RPMI7951 (cell line): ENCODE measurements at regions not wholly inside any gene's neighbourhood (a gene's known extent, or its start where the extent isn't known, plus 50 kb on each side); places are given as distances from the start of the nearest gene placed in this dataset.
"Not testable (repeated sequence)": the region's sequence is repeated elsewhere in the genome, so short reads cannot be mapped to it uniquely, and the experiment has no call there.

Experiments
- DNase-seq: peaks from one replicate; pipeline ENCODE4 v3.0.0-alpha.2; 2012; ENCODE audit warnings: low read depth

DNA sequence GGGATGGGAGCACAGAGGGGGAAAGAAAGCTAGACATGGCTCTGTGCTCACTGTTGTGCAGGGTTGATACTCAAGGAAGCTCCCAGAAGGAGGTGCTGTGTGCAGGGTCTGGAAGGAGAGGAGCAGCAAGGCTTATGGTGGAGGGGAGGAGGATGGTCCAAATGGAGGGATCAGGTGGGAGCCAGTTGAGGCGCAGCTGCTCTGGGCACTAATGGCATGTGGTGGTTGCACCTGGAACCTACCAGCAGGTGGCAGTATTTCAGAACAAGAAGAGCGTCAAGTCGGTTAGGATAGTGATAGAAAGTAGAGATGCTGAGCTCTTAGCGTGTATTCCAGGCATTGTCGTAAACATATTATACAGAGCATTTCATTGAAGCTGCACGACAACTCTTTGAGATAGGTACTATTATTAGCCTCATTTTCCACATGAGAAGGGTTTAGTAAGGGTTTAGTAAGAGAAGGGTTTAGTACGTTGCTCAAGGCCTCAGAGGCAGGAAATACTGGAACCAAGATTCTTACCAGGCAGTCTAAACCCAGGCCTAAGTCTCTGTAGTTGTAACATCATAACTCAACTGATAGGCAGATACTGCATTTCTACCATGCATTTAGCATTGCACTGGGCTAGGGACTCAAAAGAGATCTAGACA is 223.7 kb downstream of the CYP26B1 start:
- DNase-seq = peak; percentile 85

DNA sequence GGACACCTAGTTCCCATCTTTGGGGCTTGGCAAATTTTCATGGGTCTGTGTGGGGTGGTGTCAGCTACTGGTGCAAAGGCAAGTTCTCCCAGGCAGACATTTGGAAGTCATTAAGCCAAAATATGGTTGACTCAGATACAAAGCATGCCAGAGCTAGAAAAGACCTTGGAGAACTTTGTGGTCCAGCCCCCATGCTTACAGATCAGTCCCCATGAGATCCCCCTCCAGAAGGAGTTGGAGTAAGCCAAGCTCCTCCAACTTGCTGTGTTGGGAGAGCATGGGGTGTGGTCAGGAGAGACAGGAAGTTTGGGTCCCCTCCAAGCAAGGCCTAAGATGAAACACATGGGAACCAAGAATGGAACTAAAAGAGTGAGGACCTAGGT is 224.5 kb downstream of the CYP26B1 start:
- DNase-seq = peak; percentile 94

DNA sequence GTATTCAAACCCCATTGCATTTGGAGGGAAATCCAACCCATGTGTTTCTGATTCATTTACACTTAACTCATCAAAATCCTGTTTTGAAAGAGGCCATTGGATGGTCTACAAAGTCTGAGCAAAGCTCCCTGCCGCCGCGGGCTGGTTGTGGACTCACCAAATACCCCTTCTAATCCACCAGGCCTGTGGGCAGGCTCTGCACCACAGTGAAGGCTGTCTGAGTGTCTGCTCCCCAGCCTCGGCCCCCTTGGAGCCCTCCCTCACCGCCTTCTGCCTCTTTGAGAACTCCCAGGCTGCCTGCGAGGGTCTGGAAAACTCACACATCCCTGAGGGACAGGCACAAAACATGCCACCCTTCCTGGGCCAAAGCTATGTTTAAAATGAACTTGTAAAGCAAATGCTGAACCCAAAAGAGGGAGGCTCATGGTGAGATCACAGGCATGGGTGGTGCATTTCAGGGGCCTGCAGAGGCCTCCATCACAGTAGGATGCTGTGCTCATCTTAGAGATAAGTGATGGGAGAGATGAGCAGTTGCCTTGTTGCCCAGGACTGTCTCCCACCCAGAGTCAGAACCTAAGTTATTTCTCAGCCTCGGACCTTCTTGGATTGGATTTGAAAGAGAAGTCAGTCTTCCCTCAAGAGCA is 225.0 kb downstream of the CYP26B1 start:
- DNase-seq = peak; percentile 47

DNA sequence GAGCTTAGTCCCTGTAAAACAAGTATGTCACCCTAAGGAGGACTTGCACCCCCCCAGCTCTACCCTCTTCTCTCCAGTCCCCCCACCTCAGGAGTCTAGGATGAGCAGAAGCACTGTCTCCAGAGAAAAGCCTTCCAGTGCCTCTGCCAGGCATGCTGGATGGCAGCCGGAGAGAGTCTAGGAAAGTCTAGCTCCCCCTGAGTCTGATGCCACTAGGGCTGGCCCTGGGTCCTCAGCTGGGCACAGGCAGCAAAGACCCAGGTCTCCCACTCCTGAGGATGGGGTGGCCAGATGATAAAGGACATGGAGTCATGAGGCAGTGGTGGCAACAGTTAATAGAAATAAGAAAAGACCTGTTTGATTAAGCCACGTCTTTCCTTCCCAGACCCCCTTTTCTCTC is 225.6 kb downstream of the CYP26B1 start:
- no peak for DNase-seq

DNA sequence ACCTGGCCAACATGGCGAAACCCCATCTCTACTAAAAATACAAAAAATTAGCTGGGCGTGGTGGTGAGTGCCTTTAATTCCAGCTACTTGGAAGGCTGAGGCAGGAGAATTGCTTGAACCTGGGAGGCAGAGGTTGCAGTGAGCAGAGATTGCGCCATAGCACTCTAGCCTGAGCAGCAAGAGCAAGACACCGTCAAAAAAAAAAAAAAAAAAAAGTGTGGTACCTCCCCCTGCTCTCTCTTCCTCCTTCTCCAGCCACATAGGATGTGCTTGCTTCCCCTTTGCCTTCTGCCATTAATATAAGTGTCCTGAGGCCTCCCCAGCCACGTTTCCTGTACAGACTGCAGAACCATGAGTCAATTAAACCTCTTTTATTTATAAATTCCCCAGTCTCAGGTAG is 226.8 kb downstream of the CYP26B1 start:
- DNase-seq = not testable (repeated sequence)

DNA sequence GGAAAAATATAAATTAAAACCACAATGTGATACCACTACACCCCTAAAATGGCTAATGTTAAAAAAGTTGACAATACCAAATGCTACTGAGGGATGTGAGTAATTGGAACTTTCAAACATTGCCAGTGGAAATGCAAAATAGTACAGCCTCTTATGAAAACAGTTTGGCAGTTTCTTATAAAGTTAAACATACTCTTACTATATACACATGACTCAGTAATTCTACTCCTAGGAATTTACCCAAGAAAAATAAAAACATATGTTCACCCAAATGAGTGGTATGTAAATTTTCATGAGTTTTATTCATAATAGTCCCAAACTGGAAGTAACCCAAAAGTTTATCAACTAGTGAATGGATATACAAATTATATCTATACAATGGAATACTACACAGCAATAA is 228.0 kb downstream of the CYP26B1 start:
- DNase-seq = no peak

DNA sequence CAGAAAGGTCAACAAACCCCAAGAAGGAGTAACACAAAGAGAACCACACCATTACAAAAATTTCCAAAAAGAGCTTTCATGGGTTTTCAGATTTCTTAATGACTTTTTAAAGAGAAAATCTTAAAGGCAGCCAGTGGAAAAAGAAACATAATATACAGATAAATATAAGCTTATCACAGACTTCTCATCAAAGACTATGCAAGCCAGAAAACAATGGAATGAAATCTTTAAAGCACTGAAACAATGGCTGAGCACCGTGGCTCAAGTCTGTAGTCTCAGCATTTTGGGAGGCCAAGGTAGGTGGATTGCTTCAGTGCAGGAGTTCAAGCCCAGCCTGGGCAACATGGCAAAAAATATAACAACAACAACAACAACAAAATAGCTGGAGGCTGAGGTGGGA is 237.4 kb downstream of the CYP26B1 start:
- no peak for DNase-seq

DNA sequence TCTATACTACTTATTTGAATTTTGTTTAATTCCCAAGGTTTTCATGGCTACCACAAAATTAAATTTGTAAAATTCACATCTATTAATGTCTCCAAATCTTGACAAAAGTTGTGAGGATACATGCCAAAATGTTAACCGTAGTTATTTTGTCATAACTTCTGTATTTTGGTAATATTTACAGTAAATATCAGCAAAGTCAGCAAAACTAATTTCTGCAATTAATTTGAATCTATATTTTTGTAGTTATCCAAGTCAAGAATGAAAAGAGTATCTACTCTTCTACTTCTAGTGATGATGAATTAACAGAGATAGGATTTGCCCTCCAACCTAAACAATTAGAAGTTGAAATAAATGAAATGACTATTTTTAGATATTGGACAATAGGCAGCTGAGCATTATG is 238.9 kb downstream of the CYP26B1 start:
- DNase-seq = no peak

DNA sequence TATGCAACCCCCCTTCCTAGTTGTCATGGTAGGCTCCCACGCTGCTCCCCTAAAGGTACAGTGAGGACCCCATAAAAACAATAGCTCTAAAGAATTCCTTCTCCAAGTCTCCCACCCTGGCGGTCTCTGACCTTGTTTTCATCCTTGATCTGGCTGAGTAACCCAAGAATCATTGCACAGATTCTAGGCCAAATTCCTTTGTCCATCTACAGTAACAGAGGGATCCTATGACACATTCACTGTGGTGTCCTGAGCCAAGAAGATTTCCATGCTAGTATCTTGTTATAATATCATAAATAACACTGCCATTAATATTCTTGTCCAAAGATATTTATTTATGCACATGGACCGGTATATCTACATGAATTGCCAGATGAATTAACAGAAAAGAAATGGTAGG is 240.2 kb downstream of the CYP26B1 start:
- no peak for DNase-seq

DNA sequence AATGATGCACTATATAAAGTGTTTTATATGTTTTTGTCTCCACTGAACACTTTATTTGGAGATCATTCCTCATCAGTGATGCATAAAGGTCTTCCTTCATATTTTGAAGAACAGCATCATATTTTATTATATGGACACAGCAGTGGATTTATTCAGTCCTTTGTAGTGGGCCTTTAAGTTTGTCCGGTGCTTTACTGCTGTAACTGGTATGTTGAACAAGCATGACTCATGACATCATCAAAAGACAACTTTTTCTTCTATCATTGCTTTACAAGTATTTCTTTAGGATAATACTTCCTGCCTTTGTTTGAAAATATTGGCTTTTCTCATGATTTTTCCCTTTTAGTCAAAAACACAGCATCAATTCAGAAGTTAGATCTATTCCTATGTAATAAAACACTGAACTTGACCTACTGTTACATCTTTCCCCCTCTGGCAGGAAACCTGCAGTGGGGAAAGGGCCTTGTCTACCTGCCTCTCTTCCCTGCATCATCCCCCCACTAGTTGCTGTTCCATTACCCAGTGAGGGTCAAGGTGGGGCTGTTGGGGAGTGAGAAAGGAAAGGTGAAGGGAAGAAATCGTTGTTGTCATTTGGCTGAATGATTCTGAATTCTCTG is 241.2 kb downstream of the CYP26B1 start:
- DNase-seq = no peak

DNA sequence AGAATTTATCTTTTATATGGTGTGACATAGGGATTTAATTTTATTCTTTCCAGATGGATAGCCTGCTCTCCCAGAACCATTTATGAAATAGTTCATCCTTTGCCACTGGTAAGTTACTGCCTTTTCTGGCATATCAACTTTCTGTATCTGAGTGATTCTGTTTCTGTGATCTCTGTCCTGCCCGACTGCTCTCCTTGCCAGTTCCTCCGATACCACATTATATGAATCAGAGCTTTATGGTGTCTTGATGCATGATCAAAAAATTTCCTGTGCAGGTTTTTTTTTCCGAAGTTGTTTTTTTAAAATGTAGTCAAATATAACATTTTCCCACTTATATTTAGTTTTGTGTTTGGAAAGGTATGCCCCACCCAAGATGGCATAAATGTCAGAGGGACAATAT is 242.5 kb downstream of the CYP26B1 start:
- DNase-seq = peak; percentile 68

DNA sequence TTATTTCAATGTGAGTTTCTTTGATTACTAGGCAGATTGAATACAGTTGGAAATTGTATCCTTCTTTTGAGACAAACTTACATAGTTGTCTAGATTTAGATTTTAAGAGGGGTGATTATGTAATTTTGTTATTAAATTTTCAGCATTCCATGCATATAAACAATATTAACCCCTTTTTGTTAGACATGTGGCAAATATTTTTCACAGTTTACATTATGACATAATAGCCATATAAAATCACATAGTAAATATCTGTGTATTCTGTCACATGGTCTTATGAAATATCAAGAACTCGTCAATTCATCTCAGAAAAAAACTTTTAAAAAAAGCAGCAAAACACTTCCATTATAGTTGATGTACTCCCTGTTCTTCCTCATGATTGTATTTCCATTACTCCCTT is 243.8 kb downstream of the CYP26B1 start:
- DNase-seq = no peak

DNA sequence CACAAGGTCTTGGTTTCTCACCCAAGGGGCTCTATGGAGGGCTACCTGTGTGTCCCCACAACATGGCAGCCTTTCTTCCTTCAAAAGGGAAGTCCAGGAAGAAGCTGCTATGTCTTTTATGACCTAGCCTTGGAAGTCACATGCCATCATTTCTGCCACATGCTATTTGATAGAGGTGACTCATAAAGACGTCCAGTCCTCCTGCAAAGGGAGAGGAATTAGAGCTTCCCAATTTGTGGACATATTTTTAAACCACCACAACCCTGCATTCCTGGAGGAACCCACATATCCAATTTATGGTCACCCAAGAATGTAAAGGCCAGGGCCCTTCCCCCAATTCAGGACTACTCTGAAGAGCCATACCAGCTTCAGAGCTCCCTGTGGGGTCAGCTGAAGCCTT is 246.2 kb downstream of the CYP26B1 start:
- peak; percentile 86 for DNase-seq

DNA sequence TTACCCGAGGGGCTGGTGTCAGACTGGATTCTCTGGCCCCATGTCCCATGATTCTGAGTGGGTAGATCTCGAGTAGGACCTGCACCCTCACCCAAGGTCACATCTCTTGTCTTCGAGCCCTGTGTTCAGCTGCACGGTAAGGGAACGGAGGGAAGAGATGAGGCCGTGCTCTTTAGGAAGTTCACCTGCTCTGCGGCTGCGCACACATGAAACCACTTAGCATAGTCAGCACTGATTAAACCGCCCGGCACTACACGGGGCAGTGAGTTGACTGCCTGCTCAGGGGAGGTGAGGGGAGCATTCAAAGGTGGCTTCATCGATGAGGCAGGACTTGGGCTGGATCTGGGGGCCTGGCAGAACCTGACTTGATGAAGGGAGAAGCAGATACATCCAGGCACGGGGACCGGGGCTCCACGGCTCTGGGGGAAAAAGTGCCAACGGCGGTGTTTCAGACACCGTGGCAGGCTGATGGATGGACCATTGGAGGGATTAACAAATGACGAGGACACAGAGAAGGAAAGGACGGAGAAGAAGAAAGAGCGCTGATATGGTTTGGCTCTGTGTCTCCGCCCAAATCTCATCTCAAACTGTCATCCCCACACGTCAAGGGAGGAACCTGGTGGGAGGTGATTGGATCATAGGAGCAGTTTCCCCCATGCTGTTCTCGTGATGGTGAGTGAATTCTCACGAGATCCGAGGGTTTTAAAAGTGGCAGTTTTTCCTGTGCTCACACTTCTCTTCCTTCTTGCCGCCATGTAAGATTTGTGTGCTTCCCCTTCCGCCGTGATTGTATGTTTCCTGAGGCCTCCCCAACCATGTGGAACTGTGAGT is 248.6 kb downstream of the CYP26B1 start:
- DNase-seq = no peak

DNA sequence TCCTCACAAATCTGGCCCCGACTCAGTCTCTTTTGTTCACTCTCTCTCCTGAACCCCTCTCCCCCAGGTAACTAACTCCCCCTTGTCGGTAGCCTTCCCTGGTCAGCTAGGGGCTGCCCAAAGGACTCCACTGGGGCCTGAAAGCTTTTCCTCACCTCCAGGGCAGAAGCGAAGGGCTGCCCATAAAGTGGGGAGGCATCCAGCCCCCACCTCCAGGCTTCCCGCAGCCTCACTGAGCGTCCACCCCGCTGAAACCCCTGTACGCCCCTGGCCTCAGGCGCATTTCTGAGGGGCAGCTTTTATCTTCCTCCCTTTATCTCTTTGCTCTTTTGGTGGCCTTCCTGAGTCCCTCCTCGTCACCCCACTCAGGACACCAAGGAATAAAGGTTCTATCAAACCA is 249.3 kb downstream of the CYP26B1 start:
- DNase-seq = no peak

DNA sequence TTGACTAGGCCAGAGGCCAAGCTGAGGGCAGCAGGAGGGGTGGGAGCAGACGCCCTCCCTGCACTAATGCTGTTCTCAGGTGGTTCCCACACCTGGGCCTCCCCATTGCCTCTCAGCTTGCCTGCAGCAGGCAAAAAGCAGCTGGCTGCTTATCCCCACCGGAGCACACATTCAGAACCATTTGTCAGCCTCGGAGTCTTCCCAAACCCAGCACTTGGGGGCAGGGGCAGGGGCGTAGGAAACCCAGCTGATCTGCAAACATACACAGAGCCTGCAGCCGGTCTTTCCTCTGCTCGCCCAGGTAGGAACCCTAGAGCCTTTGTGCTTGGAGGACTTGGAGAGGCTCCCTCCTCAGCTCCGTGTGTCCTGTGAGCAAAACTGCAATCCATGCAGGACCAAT is 249.8 kb downstream of the CYP26B1 start:
- DNase-seq = no peak

DNA sequence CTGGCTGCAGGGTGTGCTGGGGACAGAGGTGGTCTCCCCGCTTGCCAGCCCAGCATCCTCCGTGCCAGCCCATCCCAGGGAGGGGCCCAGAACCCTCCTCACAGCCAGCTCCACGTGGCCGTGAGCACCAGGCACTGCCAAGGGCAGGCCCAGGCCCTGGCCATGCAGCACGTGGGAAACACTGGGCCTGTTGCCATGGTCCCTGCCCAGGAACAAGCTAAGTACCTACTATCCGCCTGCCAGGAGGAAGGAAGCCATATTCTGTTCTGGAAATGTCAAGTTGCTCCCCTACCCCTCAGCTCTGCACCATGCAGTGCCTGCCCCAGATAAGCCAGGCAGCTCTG is 250.6 kb downstream of the CYP26B1 start:
- no peak for DNase-seq

DNA sequence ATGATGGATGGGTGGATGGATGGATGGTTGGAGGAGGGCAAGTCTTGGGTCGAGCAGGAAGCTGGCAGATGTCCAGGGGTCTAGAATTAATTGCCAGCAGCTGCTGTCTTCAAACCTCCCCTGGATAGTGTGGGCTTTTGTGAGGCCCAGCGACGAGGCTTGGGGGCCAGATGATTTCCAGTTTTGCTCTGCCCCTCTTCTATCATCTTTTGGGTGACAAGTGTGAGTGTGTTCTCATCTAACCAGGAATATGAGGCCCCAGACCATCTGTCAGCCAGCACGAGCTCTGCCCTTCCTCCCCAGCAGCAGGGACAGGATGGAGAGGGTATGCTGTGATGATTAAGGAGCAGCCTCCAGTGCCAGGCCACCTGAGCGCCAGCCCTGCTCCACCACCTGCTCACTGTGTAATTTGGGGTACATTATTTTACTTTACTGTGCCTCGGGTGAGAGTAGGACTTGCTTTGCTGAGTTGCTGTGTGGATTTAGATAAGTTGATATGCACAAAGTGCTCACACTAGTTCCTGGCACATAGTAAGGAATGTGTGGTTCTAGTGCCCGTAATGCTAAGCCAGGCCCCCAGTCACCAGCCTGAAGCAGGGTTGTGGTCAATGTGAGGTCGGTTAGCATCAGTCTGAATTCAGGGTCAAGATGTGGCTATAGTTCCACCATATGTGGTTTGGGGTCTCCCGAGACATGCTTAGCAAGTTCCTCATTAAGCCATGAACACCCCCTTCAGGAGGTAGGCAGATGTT is 251.1 kb downstream of the CYP26B1 start:
- DNase-seq = peak; percentile 67

DNA sequence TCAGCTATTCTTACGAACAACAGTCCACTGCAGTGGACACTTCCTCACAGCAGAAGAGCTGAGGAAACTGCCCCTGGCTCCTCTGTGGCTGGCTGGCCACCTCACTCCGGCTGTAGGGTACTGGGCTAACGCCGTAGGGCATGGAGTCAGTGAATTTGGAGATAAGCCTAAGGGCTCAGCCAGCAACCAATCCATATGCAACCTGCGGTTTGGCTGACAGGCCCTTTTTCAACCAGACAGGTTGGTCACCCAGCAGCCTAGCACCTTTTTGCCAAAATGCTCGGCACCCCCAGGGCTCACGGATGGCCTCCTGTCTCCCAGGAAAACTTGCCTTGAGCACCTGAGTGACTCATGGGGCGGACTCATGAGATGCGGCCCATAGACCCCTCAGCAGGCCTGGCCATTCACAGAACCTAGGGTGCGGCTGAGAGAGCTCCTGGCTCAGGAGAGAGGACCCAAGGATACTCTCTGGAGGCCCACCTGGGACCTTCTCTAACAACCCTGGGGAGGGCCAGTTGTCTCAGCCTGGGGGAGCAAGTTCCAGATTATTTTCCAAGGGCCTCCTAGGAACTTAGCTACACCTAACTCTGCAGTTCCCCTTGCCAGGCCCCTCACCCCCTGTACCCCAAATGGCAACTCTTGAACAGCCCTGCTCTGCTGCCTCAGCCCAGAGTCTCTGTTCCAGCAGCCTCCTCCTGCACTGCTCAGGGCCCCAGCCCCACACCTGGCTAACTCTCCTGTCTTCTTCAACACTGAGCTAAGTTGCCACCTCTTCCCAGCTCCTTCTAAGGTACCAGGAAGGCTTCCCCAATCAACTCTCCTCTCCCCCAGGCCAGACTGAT is 252.1 kb downstream of the CYP26B1 start:
- peak; percentile 74 for DNase-seq

DNA sequence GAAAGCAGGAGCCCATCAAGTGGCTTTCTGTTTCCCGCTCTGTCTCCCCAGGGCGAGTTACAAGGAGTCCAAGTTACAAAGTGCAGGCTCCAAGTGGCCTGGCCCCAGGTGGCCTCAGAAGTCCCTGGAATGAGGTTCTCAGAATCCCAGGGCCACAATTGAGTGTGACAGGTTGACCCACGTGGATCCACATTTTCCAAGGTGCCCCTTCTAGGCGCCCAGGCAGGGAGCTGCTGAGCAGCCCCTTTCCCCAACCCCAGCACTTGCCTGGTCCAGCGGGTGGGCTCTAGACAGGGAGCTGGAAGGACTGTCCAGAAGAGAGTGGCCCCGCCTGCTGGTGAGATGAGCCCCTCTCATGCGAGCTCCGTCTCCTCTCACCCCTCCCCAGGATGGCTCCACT is 253.4 kb downstream of the CYP26B1 start:
- DNase-seq = no peak

DNA sequence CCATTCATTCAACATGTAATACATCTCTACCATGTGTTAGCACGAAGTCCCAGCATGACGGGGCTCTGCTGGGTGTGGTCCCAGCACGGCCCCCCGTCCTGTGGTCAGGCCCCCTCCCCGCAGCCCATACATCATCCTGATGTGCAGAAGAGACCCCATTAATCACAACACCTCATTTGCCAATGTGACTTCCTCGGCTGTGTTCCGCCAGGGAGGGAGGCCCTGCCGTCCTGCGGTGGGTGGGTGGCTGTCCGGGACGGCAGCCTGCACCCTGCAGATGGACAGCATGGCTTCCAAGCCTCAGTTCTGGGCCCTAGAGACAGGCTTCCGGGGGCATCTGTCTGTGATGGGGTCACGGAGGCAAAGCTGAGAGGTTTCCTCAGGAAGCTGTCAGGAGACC is 254.0 kb downstream of the CYP26B1 start:
- DNase-seq = no peak
